NB4 (cell line): ENCODE measurements at regions not wholly inside any gene's neighbourhood (a gene's known extent, or its start where the extent isn't known, plus 50 kb on each side); places are given as distances from the start of the nearest gene placed in this dataset.

Experiments used
- DNase-seq: peaks from one replicate; pipeline ENCODE4 v3.0.0; 2010; ENCODE audit warnings: low read depth
- H3K4me3 ChIP-seq: one replicate; pipeline ENCODE4 v1.5.1; 2011; ENCODE audit warnings: mild to moderate bottlenecking, low read depth, low read length, moderate library complexity
- MAX ChIP-seq: IDR thresholded peaks from 2 replicates; pipeline ENCODE4 v1.6.1; 2011; ENCODE audit warnings: low read depth, low read length
- MYC ChIP-seq: IDR thresholded peaks from 2 replicates; pipeline ENCODE4 v1.6.1; 2011; ENCODE audit warnings: low read depth, low read length
- POLR2A ChIP-seq: IDR thresholded peaks from 2 replicates; pipeline ENCODE4 v1.6.1; 2011; ENCODE audit warnings: mild to moderate bottlenecking; ENCODE audit not compliant: insufficient read length; ENCODE audit errors: extremely low read depth
- TF ChIP-seq, protein P1 (sequence below): IDR thresholded peaks from one replicate; pipeline ENCODE4 v1.5.1; 2012; ENCODE audit warnings: low read depth, low read length

DNA sequence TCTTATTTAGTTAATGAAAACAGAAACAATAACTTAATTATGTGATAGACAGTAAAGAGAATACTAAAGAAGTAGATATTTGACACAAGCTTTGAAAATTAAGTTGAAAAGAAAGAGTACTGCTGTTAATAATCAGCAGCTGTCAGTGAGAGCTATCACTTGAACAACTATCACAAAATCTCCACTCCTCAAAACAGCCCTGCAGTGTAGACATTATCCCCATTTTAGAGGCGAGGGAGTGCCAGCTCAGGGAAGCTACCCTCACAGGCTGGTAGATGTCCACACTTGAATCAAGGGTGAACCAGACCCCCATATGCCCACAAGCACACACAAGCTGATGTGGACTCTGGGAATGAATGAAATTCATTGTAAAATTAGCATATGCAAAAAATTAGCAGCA lies 248.8 kb downstream of the RHOU start:
- DNase-seq, result no peak
- no peak overlapping the region for H3K4me3 ChIP-seq
- TF ChIP-seq POLR2A, result no peak

DNA sequence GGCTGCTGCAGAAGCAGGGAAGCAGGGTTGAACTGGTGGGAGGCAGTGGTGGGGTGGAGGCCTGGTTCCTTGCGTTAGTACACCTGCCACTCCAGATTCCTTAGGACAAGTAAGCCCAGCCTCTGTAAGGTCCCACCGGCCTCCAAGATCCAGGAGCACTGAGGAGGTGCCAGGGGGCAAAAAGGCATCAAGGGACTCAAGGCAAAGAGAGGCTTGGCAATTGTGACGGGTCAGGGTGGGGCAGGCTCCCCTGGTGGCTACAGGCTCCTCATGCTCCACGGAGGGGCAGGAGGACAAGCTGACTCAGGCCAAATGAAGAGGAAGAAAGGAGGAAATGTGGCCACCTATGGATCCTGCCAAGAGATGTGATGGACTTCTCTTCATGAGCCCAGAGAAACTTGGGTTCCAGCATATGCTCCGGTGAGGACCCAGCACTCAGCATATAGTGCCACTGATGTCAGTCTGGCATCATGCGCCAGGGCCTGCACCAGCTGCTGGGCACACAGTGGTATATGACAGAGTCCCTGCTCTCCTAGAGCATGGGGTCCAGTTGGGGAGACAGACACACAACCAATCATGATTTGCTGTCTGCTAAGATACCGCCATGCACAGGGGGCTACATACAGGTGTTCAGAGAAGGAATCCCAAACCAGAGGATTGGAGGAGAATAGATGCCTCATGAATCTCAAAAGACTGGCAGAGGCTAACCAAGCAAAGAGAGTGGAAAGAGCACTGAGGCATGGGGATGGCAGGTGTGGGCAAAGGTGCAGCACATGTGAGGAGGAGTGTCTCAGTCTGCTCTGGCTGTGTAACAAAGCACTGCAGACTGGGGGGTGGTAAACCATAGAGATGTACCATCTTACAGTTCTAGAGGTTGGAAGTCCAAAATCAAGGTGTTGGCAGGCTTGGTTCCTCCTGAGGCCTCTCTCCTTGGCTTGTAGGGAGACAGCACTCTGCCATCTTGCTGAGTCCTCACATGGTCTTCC lies 249.7 kb downstream of the RHOU start:
- DNase-seq, result no peak
- no peak overlapping the region for H3K4me3 ChIP-seq
- TF ChIP-seq MAX (no peak), POLR2A (no peak), MYC (no peak)
- TF ChIP-seq, protein P1, sequence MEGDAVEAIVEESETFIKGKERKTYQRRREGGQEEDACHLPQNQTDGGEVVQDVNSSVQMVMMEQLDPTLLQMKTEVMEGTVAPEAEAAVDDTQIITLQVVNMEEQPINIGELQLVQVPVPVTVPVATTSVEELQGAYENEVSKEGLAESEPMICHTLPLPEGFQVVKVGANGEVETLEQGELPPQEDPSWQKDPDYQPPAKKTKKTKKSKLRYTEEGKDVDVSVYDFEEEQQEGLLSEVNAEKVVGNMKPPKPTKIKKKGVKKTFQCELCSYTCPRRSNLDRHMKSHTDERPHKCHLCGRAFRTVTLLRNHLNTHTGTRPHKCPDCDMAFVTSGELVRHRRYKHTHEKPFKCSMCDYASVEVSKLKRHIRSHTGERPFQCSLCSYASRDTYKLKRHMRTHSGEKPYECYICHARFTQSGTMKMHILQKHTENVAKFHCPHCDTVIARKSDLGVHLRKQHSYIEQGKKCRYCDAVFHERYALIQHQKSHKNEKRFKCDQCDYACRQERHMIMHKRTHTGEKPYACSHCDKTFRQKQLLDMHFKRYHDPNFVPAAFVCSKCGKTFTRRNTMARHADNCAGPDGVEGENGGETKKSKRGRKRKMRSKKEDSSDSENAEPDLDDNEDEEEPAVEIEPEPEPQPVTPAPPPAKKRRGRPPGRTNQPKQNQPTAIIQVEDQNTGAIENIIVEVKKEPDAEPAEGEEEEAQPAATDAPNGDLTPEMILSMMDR, result no peak

DNA sequence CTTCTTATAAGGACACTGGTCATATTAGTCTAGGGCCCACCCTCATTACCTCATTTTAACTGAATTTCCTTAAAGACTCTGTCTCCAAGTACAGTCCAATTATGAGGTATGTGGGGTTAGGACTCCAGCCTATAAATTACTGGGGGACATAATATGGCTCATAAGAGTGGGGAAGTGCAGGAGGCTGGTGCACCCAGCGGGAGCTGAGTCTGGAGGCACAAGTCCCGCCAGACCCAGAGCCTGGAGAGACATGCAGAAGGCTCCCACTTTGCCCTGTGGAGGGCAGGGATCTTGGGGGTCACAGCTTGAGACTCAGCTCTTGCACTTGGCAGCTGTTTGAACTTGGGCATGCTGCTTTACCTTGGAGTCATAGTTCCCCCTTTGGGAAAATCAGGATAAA lies 250.4 kb downstream of the RHOU start:
- TF ChIP-seq, protein P1, result no peak
- TF ChIP-seq MAX, result no peak
- TF ChIP-seq POLR2A, result no peak
- TF ChIP-seq MYC, result no peak
- no peak overlapping the region for H3K4me3 ChIP-seq
- DNase-seq, result no peak

DNA sequence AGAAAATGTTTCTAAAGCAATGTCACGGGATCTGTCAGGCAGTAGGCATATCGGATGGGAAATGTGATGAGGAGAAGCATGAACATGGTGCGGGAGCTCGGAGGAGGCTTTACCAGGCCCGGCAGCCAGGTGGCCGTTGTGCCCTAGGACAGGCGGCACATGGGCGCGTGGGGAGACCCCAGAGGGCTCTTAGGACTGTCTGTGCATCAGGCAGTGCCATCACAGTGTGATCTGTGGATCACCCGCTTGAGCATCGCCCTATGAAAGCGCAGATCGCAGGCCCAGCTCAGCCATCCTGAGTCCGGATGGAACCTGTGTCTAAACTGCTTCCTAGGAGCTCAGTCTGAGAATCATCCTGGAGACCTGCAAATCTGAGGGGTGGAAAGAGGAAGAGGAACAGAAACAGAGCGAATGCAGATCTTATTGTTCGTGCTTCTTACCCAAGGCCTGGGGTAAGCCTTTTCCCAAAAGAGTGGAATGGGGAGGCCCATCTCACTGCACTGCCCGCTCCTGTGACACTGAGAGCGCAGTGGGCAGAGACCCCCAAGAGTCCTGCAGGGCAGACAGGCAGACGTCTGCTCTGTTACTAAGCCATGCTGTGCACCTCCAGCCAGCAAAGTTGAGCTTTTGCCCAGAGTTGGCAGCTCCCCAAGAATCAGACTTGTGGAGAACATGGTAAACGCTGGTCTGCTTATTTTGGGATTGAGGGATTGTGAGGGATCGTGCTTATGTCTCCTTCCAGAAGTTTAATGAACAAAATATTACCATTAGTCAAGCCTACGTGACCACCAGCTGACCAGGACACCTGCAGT lies 251.0 kb downstream of the RHOU start:
- H3K4me3 ChIP-seq, result no peak overlapping the region
- peak; percentile 53 for DNase-seq
- TF ChIP-seq POLR2A, result no peak
- TF ChIP-seq MAX, result no peak
- TF ChIP-seq, protein P1, result no peak
- no peak for TF ChIP-seq MYC

GRCh38 chr1:228987286-228987685 lies 252.0 kb downstream of the RHOU start:
- H3K4me3 ChIP-seq, result no peak overlapping the region
- DNase-seq, result no peak
- no peak for TF ChIP-seq POLR2A
- TF ChIP-seq, protein P1, result no peak
- no peak for TF ChIP-seq MYC
- no peak for TF ChIP-seq MAX
